ENCODE measurements at regions not wholly inside any gene's neighbourhood (a gene's known extent, or its start where the extent isn't known, plus 50 kb on each side); places are given as distances from the start of the nearest gene placed in this dataset.
"Not testable (repeated sequence)": the region's sequence is repeated elsewhere in the genome, so short reads cannot be mapped to it uniquely, and the experiment has no call there.

GRCh38 chr3:162704799-162705385, 1208.3 kb downstream of the OTOL1 start:
- intact Hi-C loops (cut with micrococcal nuclease; ENCODE audit: unreplicated experiment), result no loop called here
- Histone ChIP-seq H3K9me3 (ENCODE audit: low read depth, low read length, poor library complexity, severe bottlenecking) (no peaks in the 10 kb centered on the region), H3K27me3 (replicated peaks; ENCODE audit: insufficient read depth, low read depth, low read length, poor library complexity) (no peaks in the 10 kb centered on the region), H3K4me3 (ENCODE audit: low read depth, low read length, poor library complexity, severe bottlenecking) (no peak overlapping the region), H3K4me1 (ENCODE audit: insufficient read depth, low read length, poor library complexity, severe bottlenecking) (no peaks in the 10 kb centered on the region), H3K27ac (ENCODE audit: low read depth, low read length, poor library complexity, severe bottlenecking) (no peak overlapping the region), H3K36me3 (ENCODE audit: insufficient read depth, low read length, poor library complexity, severe bottlenecking) (no peaks in the 10 kb centered on the region)
- no peak for DNase-seq (ENCODE audit: low spot score)
- ChIA-PET POLR2A (ENCODE audit: low non-redundant PET) (no interaction called here), CTCF (no interaction called here)
- BruUV-seq (replicated peaks), result no TSS peak
- TF ChIP-seq CTCF (conservative IDR thresholded peaks at IDR 0.05; ENCODE audit: low read depth, low read length), result no peak
- no peak for TF ChIP-seq EZH2 (IDR thresholded peaks at IDR 0.05; ENCODE audit: borderline replicate concordance, low read depth, low read length, poor library complexity, severe bottlenecking)

DNA sequence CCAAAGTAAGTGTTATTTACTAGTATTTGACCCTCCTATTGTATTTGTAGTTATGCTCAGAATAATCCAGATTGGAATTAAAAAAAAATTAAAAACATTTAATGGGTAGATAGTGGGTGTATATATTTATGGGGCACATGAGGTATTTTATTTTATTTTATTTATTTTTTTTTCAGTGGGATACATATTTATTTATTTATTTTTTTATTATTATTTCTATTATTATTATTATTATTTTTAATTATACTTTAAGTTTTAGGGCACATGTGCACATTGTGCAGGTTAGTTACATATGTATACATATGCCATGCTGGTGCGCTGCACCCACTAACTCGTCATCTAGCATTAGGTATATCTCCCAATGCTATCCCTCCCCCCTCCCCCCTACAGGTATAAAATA, 1211.8 kb downstream of the OTOL1 start:
- H3K9me3 ChIP-seq (ENCODE audit: low read depth, low read length, poor library complexity, severe bottlenecking); POLR2A ChIA-PET (ENCODE audit: low non-redundant PET); DNase-seq (ENCODE audit: low spot score); intact Hi-C loops (cut with micrococcal nuclease; ENCODE audit: unreplicated experiment); H3K27ac ChIP-seq (ENCODE audit: low read depth, low read length, poor library complexity, severe bottlenecking); H3K4me1 ChIP-seq (ENCODE audit: insufficient read depth, low read length, poor library complexity, severe bottlenecking); CTCF ChIA-PET; H3K36me3 ChIP-seq (ENCODE audit: insufficient read depth, low read length, poor library complexity, severe bottlenecking); H3K27me3 ChIP-seq (replicated peaks; ENCODE audit: insufficient read depth, low read depth, low read length, poor library complexity); BruUV-seq (replicated peaks); H3K4me3 ChIP-seq (ENCODE audit: low read depth, low read length, poor library complexity, severe bottlenecking): not testable (repeated sequence)

DNA sequence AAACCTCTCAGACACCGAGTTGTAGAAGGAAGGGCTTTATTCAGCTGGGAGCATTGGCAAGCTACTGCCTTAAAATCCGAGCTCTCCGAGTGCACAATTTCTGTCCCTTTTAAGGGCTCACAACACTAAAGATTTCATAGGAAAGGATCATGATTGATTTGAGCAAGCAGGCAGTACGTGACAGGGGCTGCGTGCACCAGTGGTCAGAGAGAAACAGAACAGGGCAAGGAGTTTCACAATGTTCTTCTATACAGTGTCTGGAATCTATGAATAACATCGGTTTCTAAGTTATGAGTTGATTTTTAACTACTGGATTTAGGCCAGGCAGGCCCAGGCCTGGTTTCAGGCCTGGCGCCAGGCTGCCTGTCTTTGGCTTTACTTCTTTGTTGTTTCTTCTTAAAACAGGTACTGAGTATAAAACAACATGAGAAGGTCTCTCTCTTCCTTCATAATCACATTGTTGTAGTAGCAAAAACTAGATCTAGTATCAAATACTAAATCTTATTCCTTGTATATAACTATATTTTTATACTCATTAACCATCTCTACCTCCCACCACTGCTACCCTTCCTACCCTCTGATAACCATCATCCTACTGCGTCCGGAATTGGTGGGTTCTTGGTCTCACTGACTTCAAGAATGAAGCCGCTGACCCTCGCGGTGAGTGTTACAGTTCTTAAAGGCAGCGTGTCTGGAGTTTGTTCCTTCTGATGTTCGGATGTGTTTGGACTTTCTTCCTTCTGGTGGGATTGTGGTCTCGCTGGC, 1212.5 kb downstream of the OTOL1 start:
- H3K27ac ChIP-seq (ENCODE audit: low read depth, low read length, poor library complexity, severe bottlenecking); H3K27me3 ChIP-seq (replicated peaks; ENCODE audit: insufficient read depth, low read depth, low read length, poor library complexity); H3K4me1 ChIP-seq (ENCODE audit: insufficient read depth, low read length, poor library complexity, severe bottlenecking); H3K4me3 ChIP-seq (ENCODE audit: low read depth, low read length, poor library complexity, severe bottlenecking); CTCF ChIA-PET; BruUV-seq (replicated peaks); H3K36me3 ChIP-seq (ENCODE audit: insufficient read depth, low read length, poor library complexity, severe bottlenecking); H3K9me3 ChIP-seq (ENCODE audit: low read depth, low read length, poor library complexity, severe bottlenecking); intact Hi-C loops (cut with micrococcal nuclease; ENCODE audit: unreplicated experiment); DNase-seq (ENCODE audit: low spot score); POLR2A ChIA-PET (ENCODE audit: low non-redundant PET): not testable (repeated sequence)

DNA sequence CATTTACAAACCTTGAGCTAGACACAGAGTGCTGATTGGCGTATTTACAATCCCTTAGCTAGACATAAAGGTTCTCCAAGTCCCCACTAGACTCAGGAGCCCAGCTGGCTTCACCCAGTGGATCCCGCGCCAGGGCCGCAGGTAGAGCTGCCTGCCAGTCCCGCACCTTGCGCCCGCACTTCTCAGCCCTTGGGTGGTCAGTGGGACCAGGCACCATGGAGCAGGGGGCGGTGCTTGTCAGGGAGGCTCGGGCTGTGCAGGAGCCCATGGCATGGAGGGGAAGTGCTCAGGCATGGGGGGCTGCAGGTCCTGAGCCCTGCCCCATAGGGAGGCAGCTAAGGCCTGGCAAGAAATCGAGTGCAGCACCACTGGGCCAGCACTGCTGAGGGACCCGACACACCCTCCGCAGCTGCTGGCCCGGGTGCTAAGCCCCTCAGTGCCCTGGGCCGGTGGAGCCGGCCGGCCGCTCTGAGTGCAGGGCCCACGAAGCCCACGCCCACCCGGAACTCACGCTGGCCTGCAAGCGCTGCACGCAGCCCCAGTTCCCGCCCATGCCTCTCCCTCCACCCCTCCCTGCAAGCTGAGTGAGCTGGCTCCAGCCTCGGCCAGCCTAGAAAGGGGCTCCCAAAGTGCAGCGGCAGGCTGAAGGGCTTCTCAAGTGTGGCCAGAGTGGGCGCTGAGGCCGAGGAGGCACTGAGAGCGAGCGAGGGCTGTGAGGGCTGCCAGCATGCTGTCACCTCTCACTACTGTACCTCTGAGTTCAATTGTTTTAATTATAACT, 1213.9 kb downstream of the OTOL1 start:
- no peak overlapping the region for H3K27ac ChIP-seq (ENCODE audit: low read depth, low read length, poor library complexity, severe bottlenecking)
- H3K4me3 ChIP-seq (ENCODE audit: low read depth, low read length, poor library complexity, severe bottlenecking), result no peak overlapping the region
- DNase-seq (ENCODE audit: low spot score), result no peak
- TF ChIP-seq EZH2 (IDR thresholded peaks at IDR 0.05; ENCODE audit: borderline replicate concordance, low read depth, low read length, poor library complexity, severe bottlenecking) (no peak), CTCF (conservative IDR thresholded peaks at IDR 0.05; ENCODE audit: low read depth, low read length) (no peak)
- H3K36me3 ChIP-seq (ENCODE audit: insufficient read depth, low read length, poor library complexity, severe bottlenecking), result no peaks in the 10 kb centered on the region
- CTCF ChIA-PET, result no interaction called here
- POLR2A ChIA-PET (ENCODE audit: low non-redundant PET), result no interaction called here
- no peaks in the 10 kb centered on the region for H3K9me3 ChIP-seq (ENCODE audit: low read depth, low read length, poor library complexity, severe bottlenecking)
- intact Hi-C loops (cut with micrococcal nuclease; ENCODE audit: unreplicated experiment), result no loop called here
- no peaks in the 10 kb centered on the region for H3K27me3 ChIP-seq (replicated peaks; ENCODE audit: insufficient read depth, low read depth, low read length, poor library complexity)
- no TSS peak for BruUV-seq (replicated peaks)
- no peaks in the 10 kb centered on the region for H3K4me1 ChIP-seq (ENCODE audit: insufficient read depth, low read length, poor library complexity, severe bottlenecking)

GRCh38 chr3:162717074-162717473, 1220.5 kb downstream of the OTOL1 start:
- H3K27me3 ChIP-seq (replicated peaks; ENCODE audit: insufficient read depth, low read depth, low read length, poor library complexity); CTCF ChIA-PET; H3K36me3 ChIP-seq (ENCODE audit: insufficient read depth, low read length, poor library complexity, severe bottlenecking); H3K27ac ChIP-seq (ENCODE audit: low read depth, low read length, poor library complexity, severe bottlenecking); BruUV-seq (replicated peaks); intact Hi-C loops (cut with micrococcal nuclease; ENCODE audit: unreplicated experiment); H3K9me3 ChIP-seq (ENCODE audit: low read depth, low read length, poor library complexity, severe bottlenecking); DNase-seq (ENCODE audit: low spot score); POLR2A ChIA-PET (ENCODE audit: low non-redundant PET); H3K4me1 ChIP-seq (ENCODE audit: insufficient read depth, low read length, poor library complexity, severe bottlenecking); H3K4me3 ChIP-seq (ENCODE audit: low read depth, low read length, poor library complexity, severe bottlenecking): not testable (repeated sequence)

All from A673 (cell line).